ENCODE measurements at regions not wholly inside any gene's neighbourhood (a gene's known extent, or its start where the extent isn't known, plus 50 kb on each side); places are given as distances from the start of the nearest gene placed in this dataset.
"Not testable (repeated sequence)": the region's sequence is repeated elsewhere in the genome, so short reads cannot be mapped to it uniquely, and the experiment has no call there.

DNA sequence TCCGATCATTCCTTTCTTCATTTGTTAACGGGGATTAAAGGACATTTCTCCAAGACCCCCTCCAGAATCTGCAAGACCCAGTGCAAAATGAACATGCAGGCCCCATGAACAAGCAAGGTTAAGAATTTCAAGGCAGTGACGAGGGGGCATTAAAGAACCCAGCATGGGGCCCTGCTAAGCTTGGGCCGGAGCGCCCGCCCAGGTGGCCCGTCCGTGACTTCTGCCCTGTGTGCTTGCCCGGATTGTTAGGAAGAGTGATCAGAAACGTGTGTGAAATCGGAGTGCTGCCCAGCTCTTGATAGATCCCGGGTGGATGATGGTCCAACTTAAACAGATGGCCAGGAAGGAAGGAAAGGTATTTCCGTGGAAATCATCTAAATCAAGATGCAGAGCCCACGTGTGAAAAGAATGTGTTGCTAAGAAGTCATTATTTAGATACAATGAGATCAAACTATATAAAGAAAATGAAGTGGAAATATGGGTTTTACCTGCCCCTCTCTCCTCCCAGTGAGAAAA is 213.6 kb downstream of the KLF6 start:
- no peak for DNase-seq (ENCODE audit: low spot score)

- DNase-seq (ENCODE audit: low spot score): no peak
Observed at GRCh38 chr10:3570855-3571266, 214.1 kb downstream of the KLF6 start.

- DNase-seq (ENCODE audit: low spot score): peak; percentile 16
Observed at GRCh38 chr10:3570131-3570729, 214.8 kb downstream of the KLF6 start.

- DNase-seq (ENCODE audit: low spot score): no peak
Observed at GRCh38 chr10:3568983-3569382, 216.0 kb downstream of the KLF6 start.

DNA sequence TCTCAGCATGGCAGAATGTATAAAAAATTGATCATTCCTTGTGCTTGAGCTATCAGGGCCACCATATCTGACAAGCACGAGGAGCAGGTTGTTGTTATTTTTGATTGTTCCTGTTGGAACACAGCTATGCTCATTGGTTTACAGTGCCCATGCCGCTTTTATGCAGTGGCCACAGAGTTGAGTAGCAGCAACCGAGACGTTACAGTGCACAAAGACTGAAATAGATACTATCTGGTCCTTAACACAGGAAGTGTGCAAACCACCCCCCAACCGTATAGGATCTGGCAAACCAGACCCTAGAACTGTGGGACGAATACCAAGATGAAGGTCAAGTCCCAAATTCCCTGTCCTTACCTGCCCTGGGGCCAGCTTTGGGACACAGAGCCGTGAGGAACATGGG is 216.6 kb downstream of the KLF6 start:
- no peak for DNase-seq (ENCODE audit: low spot score)

- DNase-seq (ENCODE audit: low spot score): no peak
Observed at GRCh38 chr10:3567291-3567963, 217.6 kb downstream of the KLF6 start.

DNA sequence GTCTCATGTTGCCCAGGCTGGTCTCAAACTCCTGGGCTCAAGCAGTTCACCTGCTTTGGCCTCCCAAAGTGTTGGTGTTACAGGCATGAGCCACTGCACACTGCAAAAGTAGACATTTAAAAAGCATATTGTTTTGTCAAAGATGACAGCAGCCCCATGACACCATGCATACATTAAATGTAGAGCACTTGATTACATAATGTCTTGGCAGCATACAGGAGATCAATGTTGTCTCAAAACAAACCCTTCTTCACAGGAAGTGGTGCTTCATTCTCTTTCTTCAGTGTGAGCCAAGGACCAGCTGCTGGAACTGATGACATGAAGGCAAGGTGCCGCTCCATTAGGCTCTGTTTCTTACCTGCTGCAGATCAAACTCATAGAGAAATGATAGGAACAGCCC is 218.4 kb downstream of the KLF6 start:
- no peak for DNase-seq (ENCODE audit: low spot score)

DNA sequence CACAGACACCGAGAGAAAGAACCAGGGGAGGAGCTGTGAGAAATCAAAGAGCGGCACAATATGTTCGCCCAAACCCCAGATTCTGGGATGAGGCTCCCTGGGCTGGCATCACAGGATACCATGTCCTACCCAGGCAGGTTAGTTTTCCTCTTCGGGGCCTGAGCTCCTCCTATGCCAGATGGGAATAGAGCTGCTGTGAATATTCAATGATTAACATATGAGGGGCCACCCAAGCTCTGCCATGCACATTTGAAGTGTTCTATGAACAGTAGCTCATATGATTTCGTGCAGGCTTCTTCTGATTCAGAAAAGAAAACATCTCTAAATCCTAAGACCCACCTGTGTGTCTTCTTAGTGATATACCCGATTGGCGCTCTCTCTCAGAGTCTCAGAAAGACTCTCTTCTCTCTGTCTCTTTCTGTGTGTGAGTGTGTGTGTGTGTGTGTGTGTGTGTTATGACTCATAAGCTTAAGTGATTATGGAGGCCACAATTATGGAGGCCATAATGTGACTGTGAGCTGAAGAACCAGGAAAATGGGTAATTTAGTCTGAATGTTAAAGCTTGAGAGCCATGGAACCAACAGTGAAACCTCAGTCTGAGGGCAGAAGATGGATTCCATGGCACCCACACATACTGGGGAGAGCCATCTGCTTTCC is 220.5 kb downstream of the KLF6 start:
- DNase-seq (ENCODE audit: low spot score): no peak

- no peak for DNase-seq (ENCODE audit: low spot score)
Observed at GRCh38 chr10:3563298-3563697, 221.7 kb downstream of the KLF6 start.

GRCh38 chr10:3560628-3561027 is 224.4 kb downstream of the KLF6 start:
- DNase-seq (ENCODE audit: low spot score): not testable (repeated sequence)

DNA sequence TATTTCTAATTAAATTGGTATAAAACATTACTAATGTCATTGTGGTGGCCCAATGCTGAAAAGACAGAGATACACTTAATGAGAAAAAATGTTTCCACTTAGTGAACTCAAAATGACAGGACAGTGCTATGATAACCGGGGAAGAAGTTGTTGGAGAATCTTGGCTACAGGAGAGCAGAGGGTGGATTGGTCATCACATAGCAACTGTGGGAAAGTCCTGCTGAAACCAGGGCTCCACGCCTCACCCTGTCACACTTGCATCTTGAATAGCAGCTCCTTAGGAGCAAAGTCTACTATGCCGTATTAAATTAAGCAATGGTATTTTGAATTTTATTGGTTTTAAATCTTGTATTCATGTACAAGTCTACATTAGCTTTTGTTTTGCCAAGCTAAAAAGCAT is 225.5 kb downstream of the KLF6 start:
- DNase-seq (ENCODE audit: low spot score): no peak

GRCh38 chr10:3559011-3559410 is 226.0 kb downstream of the KLF6 start:
- DNase-seq (ENCODE audit: low spot score): no peak

- not testable (repeated sequence) for DNase-seq (ENCODE audit: low spot score)
Observed at GRCh38 chr10:3556191-3557017, 228.6 kb downstream of the KLF6 start.

DNA sequence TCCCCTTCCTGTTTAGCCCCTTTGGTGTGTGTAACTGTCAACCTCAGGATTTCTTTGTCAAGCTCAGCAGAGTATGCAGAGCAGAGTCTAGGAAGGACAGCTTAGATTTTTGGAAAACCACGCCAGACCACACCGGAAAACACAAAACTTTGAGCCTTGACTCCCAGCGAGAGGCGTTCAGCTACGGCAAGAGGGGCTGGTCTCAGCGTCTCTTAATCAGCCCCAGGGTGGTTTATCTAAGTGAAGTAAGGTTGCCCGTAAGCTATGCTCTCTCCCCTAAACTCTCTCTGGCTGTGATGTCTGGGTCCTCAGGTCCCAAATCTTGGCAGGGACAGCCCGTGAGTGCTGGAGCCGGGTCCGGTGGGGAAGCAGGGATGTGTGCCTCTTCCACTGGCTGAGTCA is 230.9 kb downstream of the KLF6 start:
- no peak for DNase-seq (ENCODE audit: low spot score)

DNA sequence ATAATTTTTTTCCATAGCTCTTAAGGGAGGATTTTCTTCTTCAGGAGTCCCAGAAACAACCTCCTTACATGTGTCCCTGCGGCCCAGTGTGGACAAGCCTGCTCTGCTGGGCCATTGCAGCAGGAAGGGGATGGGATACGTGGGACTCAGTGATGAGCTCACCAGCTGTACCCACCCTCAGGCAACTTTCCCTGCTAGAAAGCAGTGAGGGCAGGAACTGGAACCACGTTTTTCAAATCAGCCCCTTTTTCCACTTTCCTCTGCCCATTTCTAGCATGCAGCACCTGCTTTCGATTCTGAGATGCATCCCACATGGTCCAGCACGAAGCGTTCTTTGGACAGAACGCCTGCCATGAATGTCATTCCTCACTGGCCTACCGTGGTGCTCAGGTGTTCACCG is 232.7 kb downstream of the KLF6 start:
- no peak for DNase-seq (ENCODE audit: low spot score)

GRCh38 chr10:3551761-3552160 is 233.2 kb downstream of the KLF6 start:
- no peak for DNase-seq (ENCODE audit: low spot score)

DNA sequence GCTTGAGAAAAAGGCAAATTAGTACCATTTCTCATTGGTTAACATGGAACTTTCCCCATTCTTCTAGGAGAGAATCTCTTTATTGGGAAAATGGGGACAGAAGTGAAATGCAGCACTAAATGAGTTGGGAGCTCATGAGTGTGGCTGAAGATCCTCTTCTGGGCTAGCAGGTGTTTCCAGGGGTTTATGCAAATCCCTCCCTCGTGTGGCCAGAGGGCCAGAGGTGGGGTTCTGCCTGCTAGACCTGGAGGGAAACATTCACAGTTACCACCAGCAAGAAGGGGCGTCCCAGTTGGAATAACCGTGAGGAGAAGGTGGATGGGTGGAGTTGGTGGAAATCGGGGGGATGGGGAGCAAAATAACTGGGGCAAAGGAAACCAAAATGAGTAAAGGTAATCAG is 235.9 kb downstream of the KLF6 start:
- no peak for DNase-seq (ENCODE audit: low spot score)

DNA sequence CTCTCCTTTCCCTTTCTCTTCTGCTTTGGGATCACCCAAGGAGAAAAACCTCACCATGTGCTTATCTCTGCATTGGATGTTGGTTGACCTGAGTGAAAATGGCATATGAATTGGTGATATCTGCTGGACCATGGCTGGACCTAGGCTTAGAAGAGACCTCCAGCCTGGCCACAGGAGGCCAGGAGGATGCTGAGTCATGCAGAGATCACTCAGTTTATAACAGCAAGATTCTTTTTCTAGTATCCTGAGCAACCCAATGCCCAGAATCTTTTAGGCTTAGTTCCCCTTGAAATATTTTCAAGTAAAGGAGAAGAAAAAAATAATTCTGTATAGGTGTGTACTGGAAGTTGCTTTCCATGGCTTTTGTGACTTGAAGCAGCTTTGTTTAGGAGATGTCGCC is 236.3 kb downstream of the KLF6 start:
- no peak for DNase-seq (ENCODE audit: low spot score)

DNA sequence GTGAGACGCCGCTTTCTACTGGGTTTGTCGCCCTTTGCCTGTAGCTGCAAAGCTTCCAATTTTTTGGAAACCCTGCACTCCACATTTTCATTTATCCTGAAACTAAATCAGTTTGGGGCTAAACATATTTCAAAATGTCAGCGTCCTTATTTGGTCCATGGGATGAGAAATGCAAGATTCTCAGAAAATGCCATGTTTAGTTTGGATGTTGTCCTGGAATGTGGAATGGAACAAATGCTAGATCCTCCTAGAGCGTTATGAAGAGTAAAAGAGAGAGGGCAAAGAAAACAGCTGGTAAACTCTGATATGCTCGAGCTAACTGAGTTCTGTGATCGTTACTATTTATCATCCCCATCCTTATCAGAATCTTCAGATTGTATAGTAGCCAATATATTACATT is 236.9 kb downstream of the KLF6 start:
- DNase-seq (ENCODE audit: low spot score): no peak

DNA sequence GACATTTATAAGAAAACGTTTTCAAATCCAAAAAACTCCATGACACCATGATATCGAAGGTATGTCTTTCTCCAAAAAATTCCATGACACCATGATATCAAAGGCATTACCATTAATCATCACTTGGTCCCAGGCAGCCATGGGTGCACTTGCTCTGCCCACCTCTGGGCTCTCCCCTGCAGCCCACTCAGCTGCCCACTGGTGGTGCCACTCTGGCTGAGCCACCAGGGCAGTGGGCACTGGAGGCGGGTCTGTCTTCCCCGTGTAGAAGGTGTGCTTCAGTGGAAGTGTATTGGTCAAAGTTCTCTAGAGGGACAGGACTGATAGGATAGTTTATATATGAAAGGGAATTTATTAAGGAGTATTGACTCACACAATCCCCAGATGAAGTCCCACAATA is 240.4 kb downstream of the KLF6 start:
- DNase-seq (ENCODE audit: low spot score): no peak

GRCh38 chr10:3542185-3542611 is 242.8 kb downstream of the KLF6 start:
- DNase-seq (ENCODE audit: low spot score): no peak

DNA sequence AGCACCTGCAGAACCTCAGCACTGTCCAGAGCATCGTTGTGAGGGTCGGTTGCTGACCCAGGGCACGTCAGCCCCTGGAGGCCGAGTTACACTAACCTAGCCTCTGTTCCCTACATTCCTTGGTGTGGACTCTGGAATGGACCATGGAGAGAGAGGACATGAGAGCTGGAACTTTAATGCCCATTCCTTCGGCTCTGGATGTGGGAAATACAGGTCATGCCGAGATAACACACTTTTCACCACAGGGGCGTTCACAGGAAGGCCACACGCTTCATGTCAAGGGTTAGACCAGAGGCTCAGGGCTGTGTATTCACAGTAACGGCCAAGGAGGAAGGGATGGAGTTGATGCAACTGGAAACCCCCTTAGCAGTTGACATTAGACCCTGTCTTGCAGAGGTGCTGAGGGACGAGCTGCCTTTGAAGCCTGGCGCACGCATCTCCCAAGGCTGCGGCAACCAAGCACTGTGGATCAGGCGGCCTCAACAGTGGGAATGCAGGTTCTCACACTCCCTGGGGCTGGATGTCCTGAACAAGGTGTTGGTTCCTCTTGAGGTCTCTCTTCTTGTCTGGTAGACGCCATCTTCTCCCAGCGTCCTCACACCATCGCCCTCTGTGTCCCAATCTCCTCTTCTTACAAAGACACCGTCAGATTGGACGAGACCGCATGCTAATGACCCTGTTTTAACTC is 245.2 kb downstream of the KLF6 start:
- DNase-seq (ENCODE audit: low spot score): no peak
